ENCODE measurements at regions not wholly inside any gene's neighbourhood (a gene's known extent, or its start where the extent isn't known, plus 50 kb on each side); places are given as distances from the start of the nearest gene placed in this dataset.

DNA sequence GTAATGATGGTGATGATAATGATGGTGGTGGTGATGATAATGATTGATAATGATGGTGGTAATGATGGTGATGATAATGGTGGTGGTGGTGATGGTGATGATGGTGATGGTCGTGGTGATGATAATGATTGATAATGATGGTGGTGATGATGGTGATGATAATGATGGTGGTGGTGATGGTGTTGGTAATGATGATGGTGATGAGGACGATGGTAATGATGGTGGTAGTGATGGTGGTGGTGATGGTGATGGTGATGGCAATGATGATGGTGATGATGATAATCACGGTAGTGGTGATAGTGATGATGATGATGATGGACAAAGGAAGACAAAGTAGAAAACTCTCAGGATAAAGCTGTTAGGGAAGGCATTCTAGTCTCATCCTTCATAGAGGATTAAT is 310.5 kb downstream of the MSX2 start:
- no peak for DNase-seq (ENCODE audit: low spot score)

DNA sequence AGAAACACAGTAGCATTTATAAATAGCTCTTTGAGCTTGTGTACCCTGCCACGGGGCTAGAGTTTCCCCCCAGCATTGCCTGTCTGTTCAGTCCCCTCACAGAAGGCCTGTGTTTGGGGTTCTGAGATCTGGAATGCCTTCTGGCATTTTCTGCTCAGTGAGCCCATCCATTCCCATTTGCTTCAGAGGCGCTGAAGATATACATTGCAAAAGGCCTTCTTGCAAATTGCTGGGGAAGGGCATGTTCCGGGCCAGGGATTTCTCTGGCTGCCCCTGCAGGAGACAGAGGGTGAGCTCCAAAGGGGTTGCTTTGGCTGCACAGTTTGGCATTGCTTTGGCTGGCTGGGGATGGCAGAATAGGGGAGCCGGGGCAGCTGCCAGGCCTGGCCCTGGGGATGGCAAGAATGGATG is 308.4 kb downstream of the MSX2 start:
- no peak for DNase-seq (ENCODE audit: low spot score)

DNA sequence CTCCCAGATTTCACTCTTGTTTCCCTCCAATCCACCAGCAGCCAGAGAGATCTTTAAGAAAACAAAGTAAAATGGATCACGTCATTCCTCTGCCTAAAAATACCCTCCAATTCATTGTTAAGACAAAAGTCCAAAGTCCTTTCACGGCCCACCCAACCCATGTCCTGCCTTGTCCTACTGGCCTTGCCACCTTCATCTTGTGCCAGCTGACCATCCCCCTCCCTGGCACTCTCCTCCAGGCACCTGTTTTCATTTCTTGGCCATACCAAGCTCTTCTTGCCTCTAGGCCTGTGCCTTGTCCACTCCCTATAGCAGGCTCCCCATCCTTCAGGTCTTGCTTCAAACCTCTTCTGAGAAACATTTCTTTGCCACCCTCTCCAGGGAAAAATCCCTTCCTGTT is 307.6 kb downstream of the MSX2 start:
- DNase-seq (ENCODE audit: low spot score), result no peak

DNA sequence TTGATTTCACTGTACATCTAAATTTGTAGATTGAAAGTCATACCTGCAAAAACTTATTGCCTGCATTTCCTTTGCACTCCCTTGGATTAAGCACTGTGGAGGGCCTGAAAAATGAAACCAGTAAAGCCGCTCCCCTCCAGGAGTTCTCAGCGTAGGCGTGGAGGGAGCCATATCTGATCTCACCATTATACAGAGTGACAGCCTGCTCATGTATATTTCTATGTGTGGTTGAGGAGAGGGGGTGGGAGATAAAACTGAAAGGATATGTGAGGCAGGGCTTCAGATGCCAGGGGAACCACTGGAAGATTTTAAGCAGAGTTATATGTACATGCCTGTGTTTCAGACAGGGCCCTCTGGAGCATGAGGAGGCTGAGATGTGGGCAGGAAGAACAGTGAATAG is 303.0 kb downstream of the MSX2 start:
- no peak for DNase-seq (ENCODE audit: low spot score)

DNA sequence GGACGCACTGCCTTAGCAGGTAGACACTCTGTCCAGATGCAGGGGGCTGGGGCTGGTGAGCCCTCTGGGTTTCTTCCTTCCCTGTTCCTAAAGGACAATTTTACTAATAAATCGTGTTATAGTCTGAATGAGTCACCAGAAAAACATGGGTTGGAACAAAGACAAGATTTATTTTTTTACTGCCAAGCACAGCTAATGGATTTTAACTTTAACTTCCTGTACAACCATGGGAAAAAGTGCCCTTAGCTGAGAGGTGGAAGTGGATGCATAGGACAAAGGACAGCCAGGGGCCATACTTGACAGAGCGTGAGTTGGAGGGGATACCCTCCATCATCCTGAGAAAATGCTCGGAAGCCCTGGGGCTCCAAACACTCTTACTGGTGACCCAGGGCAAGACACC is 300.7 kb downstream of the MSX2 start:
- no peak for DNase-seq (ENCODE audit: low spot score)

DNA sequence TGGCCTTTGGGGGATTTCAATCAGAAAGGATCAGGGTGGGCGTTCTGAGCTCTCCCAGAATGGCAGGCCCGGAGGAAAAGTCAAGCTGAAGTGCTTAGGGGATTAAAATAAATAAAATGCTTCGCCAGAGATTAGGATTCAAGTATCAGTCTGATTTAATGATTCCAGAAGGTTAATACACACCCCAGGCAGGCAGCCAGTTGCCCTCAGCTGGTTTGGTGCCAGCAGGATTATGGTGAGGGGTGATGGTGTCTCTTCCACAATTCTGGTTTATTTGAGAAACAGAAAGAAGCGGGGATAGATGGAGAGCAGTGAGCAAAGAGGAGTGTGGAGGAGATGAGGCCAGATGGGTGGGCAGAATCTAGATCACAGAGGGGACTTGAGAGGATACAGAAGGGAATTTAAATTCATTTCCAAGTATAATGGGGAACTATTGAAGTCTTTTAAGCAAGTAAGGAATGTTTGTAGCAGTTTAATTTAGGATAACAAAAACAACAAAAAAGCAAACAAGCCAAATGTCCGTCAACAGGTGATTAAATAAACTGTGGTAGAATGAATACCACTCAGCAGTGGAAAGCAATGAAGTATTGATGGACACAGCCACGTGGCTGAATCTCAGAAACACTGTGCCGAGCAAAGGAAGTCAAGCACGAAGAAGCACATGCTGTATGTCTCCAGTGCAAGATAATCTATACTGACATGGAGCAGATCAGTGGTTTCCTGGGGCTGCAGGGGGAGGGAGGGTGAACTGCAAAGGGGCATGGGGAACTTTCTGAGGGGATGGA is 297.7 kb downstream of the MSX2 start:
- no peak for DNase-seq (ENCODE audit: low spot score)

DNA sequence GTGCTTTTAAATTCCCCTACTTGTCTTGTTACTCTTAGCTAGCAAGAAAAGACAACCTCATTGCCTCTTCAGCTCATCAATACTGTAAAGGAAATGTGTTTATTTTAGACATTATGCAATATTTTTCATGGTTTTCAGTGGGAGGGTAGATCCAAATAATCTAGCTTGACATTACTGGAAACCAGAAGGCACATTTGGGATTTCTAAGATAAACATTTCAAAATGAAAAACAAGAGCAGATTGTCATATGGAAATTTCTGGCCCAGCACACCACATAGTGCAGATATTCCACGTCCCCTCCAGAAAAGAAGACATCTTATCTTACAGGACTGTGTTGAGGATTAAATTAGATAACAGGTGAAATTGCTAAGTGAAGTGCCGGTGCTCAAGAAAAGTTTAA is 296.9 kb downstream of the MSX2 start:
- no peak for DNase-seq (ENCODE audit: low spot score)

DNA sequence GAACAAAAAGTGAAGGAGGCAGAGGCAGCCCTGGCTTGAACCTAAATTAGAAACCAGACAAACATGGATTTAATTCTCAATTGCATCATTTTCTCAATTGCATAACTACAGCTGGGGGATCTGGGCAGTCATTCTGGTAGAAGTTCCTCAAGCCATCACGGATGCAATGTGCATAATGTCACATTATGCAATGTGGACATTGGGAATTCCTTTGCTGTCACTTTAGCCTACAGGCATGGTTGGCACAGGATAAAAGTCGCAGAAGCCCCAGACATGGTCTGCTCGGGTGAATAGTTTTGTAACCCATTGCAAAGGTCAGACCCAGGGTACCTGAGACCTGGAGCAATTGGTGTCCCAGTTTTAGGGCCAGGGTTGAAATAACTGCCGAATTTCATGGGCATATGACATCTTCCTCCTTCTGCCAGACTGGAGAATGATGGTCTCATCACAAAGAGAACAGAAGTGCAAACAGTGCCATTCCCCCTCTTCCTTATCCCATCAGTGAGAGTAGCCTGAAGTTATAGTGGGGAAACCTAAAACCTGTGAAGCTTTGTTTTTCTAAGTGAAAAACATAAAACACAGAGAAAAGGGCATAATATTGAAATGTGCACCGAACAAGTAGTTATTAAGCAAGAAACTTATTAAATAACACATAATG is 290.8 kb downstream of the MSX2 start:
- no peak for DNase-seq (ENCODE audit: low spot score)

DNA sequence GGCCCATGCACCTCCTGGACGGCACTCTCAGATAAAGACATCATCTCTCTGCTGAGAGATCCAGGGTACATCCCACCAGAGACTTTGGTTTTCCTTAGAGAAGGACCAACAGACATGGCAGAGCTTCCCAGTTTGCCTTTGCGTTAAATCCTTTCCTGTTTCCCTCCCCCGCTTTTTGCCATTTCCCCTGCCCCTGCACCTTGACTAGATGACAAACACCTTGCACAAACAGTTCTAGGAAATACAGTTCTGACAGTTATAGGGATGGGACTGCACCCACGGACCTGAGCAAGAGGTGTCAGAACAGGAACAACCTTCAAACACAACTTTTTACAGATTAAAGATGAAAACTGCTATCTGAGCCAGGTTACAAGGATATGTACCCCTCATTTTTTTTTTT is 288.9 kb downstream of the MSX2 start:
- no peak for DNase-seq (ENCODE audit: low spot score)

DNA sequence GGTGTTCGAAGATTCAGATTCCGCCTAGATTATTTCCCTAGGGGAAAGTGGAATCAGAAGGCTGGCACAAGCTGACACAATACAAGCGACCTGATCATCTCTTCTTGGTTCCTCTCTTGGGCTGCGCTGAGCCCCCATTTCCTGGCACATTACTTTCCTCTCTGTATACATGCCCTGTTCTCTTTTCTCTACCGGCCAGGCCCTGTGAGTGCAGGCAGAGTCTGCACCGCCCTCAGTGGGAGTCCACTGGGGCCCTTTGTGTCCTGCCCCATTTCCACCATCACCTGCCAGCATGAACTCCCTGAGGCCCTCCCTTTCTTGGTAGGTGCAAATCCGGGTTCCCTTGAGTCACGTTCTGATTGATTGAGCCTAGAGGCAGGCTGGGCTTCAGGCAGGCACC is 287.9 kb downstream of the MSX2 start:
- no peak for DNase-seq (ENCODE audit: low spot score)

DNA sequence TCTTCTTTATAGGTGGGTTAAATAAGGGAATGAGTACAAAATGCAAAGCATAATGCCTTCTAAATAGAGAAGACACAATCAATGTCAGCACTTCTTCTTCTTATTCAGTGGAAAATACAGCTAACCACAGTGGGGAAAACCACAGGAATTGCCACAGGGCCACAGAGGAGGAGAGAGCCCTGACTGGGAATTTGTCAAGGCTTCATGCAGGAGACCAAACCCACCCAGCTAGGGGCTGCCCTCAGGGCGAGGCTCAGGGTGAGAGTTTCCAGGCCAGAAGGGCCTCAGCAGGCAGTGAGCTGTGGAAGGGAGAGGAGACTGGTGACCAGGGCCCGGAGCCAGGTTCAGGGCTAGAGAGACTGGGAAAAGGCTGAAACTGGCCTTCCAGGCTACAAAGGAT is 279.1 kb downstream of the MSX2 start:
- DNase-seq (ENCODE audit: low spot score), result no peak

DNA sequence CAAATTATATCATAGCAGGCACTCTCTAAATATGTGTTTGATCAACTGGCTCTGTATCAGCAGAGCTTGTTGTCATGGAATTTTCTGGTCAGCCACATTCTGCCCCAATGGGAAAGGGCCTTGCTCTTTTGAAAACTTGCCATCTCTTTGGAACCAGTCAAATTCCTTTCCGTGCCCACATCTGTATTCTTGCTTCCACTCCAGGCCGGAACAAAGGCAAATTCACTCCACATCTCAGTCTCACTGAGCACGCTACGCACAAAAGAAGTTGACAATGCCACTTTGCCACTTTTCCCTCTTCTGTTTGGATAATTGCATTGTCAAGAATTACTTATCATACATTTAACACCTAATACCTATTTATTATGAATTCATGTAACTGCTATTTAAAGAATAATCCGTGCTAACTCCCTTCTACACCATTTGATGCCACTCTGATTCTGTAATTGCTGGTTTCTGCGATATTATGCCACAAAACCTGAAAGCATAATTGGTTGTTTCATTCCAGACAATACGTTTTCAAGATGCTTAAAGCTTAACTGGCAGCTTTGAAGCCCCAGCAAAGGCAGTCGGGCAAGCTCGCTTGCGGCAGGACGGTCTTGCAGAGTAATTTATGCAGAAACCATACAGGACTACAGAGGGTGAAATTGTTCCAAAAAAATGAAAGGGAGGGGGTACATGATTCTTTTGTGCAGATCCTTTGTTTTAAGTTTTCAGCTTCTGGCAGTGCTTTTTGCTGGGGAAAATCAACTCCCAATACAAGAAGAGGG is 277.7 kb downstream of the MSX2 start:
- DNase-seq (ENCODE audit: low spot score), result no peak

DNA sequence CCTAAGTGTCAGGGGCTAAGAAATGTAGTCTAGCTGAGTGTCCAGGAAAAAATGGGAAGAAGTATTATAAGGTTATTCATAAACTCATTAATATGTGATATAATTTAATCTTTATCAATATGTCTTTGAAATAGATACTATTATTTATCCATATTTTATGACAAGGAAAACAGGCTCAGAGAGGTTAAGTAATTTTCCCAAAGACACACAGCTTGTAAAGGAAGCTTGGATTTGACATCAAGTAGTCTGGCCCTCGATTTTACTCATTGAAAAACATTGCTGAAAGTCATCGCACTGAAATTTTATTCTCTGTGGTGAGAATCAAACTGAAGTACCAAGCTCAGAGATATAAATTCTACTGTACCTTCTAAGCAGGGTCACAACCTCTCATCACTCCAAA is 276.9 kb downstream of the MSX2 start:
- DNase-seq (ENCODE audit: low spot score), result no peak

DNA sequence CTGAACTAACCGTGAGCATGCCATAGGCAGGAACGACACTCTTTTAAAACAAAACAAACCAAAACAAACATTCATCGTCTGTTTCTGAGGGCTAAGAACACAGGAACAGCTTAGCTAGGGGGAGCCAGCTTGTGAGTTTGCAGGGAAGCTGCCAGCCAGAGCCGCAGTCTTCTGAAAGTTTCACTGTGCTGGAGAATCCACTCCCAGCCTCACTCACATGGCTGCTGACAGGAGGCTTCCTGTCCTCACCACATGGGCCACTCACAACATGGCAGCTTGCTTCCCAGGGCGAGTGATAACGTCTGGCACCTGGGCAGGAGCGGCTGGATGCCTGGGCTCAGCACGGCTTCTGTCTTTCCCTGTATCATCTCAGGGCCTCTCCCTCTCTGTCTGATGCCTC is 275.2 kb downstream of the MSX2 start:
- DNase-seq (ENCODE audit: low spot score), result no peak

DNA sequence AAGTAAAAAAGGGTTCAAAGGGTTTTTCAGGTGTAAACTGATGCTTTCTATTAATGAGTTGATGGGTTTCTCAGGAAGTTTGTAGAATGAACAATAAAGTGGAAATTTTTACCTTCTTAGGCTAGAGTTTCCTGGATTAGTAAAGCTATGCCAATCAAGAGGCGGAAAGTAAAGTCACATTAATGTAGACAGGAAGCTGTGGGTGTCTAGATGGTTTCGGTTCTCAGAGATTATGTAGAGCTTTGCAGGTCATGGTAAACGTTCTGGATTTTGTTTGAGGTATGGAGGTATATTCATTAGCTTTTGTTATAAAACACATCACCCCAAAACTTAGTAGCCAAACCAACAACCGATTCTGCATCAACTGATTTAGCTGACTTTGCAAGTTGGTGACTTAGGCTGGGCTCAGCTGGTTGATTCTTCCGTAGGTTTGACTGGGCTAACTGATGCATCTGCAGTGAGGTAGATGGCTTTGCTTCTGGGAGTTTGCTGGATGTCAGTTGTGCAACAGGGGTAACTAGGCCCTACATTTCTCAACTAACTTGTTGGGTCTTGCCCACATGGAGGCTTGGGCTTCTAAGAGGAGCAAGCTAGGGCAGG is 273.8 kb downstream of the MSX2 start:
- DNase-seq (ENCODE audit: low spot score), result no peak

DNA sequence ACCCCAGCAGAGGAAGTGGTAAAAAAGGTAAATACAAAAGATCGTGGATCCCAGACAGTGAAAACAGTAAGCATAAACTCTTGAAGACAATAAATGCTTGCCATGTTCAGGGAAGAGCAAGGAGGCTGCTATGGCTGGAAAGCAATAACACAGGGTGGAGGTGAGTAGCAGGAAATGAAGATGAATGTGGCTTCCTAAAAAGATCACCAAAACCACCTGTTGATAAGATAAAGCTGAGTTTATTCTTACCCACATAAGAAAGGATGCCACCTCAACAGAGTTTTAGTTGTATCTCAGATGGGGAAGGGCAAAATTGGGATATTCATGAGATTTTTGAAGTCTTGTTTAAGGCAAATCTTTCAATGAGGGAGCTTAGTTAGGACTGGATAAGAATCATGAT is 273.3 kb downstream of the MSX2 start:
- no peak for DNase-seq (ENCODE audit: low spot score)

DNA sequence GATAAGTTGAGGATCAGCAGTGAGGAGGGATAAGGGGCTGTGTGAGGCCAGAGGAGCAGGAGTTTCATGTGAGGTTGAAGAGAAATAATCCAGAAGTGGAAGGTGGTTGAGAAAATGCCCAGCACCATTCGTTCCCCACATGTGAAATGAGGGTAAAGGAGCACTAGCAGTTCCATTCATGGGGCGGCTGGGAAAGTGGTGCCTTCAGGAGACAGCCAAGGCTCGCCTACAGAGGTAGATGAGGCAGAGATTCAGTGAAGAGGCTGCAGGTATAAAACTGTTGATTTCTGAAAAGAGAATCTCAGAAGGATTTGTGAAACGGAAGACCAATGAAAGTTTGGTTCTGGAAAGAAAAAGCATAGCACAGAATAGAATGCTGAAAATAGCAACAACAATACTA is 272.6 kb downstream of the MSX2 start:
- no peak for DNase-seq (ENCODE audit: low spot score)

DNA sequence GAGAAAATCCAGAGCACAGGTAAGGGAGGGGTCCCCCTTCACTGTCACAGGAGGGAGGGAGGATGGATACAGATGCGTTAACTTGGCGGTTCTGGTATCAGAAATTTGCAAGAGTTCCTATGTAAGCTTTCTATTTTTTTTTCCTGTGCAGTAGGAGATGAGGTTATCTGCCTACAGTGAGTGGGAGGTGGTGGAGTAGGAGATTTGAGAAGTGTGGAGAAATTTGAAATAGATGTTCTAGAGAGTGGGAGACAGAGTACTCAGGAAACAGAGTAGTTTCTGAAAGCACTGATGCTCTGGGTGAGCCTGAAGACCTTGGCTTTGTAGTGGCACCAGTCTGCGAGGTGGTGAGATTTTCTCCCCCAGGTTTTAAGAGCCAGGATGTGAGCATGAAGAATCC is 271.4 kb downstream of the MSX2 start:
- no peak for DNase-seq (ENCODE audit: low spot score)

DNA sequence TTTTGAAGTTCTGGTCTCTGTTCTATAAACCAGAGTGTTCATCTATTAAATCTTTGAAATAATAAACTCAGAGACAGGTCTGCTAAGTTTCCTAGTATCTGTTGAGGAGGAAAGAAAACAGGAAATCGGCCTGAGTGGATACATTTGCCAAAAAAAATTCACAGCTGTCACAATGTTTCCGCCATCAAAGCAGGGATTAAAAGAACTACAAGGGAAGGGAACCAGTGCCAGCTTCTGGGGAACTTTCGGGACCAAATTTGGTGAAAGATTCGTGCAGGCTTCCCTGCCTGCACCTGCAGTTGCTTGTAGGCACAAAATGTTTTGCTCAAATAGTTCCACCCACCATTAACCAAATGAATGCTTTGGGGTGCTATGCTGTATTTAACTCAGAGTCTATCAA is 267.5 kb downstream of the MSX2 start:
- DNase-seq (ENCODE audit: low spot score), result no peak

DNA sequence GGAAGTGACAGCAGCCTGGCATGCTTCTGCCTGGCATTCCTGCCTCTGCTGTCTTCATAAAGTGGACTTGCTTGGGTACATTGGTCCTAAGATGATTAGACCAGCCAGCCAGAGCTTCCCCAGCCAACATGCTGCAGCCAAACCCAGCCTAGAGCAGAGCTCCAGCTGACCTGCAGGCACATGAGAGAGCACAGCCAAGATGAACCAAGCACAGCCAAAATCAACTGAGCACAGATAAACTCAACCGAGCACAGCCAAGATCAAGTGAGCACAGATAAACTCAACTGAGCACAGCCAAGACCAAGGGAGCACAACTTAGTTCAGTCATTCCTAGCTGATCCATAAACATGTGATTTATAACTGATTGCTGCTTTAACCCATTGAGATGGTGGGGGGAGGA is 266.5 kb downstream of the MSX2 start:
- no peak for DNase-seq (ENCODE audit: low spot score)

DNA sequence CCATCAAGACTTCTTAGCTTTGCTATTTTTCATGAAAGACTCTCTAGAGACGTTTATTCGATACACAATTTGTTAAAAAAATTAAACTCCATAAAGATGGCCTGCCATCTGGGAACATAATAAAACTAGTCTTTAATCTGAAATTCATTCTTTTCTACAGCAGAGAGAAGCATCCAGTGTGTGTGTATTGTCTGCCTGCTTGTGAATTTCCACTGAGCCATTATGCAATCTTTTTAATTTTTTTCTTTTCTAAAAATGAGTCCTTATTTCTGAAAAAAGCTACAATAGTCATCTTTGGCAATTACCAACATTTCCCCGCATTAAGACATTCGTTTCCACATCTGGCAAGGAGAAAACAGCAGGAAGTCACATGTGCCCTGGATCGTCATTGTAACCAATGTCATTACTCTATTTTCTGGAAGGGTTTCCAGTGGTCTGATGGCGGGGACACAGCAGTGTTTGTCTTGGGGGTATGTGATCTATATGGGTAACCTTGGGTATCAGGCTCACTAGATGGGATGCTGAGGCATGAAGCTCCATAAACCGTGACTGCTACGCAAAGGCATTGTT is 263.1 kb downstream of the MSX2 start:
- DNase-seq (ENCODE audit: low spot score), result no peak

DNA sequence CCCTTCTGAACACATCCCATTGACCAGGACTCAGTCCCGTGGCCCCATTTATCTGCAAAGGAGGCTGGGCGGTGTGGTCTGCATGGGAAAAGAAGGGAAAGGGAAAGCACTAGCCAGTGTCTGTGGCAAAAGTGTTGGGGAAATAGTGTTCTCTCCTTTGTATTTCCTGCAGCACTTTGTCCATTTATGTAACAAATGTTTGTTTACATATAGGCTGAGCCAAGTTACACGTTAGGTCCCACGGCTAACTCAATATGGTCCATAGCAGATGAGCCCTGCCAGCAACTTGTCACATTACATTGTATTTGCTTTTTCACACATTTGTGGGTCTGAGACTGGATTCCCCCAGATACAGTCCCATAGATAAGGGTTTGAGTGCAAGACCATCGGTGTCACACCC is 260.5 kb downstream of the MSX2 start:
- DNase-seq (ENCODE audit: low spot score), result no peak

DNA sequence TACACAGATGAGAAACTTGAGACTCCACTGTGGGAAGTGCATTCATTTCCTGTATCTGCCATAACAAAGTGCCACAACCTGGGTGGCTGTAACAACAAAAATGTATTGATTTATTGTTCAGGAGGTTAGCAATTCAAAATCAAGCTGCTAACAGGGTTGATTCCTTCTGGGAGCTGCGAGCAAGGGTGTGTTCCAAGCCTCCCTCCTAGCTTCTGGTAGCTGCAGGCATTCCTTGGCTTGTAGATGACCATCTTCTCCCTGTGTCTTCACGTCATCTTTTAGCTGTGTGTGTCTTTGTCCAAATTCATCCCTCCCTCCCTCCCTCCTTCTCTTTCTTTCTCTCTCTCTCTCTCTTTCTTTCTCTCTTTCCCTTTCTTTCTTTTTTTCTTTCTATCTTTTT is 258.1 kb downstream of the MSX2 start:
- no peak for DNase-seq (ENCODE audit: low spot score)
